OCI-LY1 (cell line): ENCODE measurements at regions not wholly inside any gene's neighbourhood (a gene's known extent, or its start where the extent isn't known, plus 50 kb on each side); places are given as distances from the start of the nearest gene placed in this dataset.

Source experiments
- H2AFZ ChIP-seq: fragments of 200-600 bp; sonication (generic), shearing (Covaris generic); 2 replicates; pipeline ENCODE4 v1.6.0; 2014; ENCODE audit warnings: antibody characterized with exemption, mild to moderate bottlenecking, low read length
- H3F3A ChIP-seq: fragments of 200-600 bp; sonication (generic), shearing (Covaris generic); 2 replicates; pipeline ENCODE4 v1.6.0; 2014; ENCODE audit warnings: mild to moderate bottlenecking, antibody characterized with exemption, low read length, moderate library complexity; ENCODE audit not compliant: insufficient read depth
- H3K27ac ChIP-seq: fragments of 200-600 bp; sonication (generic); 2 replicates; pipeline ENCODE4 v1.5.1; 2014; ENCODE audit warnings: low read length, mixed run types, mild to moderate bottlenecking, low read depth; ENCODE audit not compliant: poor library complexity, severe bottlenecking
- H3K27me3 ChIP-seq: fragments of 200-600 bp; sonication (generic); 2 replicates; pipeline ENCODE4 v1.6.0; 2014; ENCODE audit warnings: antibody characterized with exemption, mild to moderate bottlenecking, low read length, moderate library complexity; ENCODE audit not compliant: insufficient read depth
- H3K36me3 ChIP-seq: fragments of 200-600 bp; sonication (generic); 2 replicates; pipeline ENCODE4 v1.6.1; 2014; ENCODE audit warnings: mild to moderate bottlenecking, antibody characterized with exemption, low read length, moderate library complexity, mixed read lengths; ENCODE audit not compliant: insufficient read depth
- H3K4me1 ChIP-seq: fragments of 200-600 bp; sonication (generic); 2 replicates; pipeline ENCODE4 v1.5.1; 2014; ENCODE audit warnings: mild to moderate bottlenecking, low read length, moderate library complexity; ENCODE audit not compliant: insufficient read depth, severe bottlenecking
- H3K4me2 ChIP-seq: fragments of 200-600 bp; sonication (generic), shearing (Covaris generic); 2 replicates; pipeline ENCODE4 v1.6.1; 2014; ENCODE audit warnings: low read length
- H3K4me3 ChIP-seq: fragments of 200-600 bp; sonication (generic); 2 replicates; pipeline ENCODE4 v1.5.1; 2014; ENCODE audit warnings: low read length, low read depth, mild to moderate bottlenecking, mixed read lengths; ENCODE audit not compliant: poor library complexity, severe bottlenecking
- H3K79me2 ChIP-seq: fragments of 200-600 bp; shearing (Covaris generic); 2 replicates; pipeline ENCODE4 v1.6.1; 2016; ENCODE audit warnings: mixed run types, low read length, mixed read lengths; ENCODE audit not compliant: insufficient read depth
- H3K9ac ChIP-seq: fragments of 200-600 bp; sonication (generic), shearing (Covaris generic); 2 replicates; pipeline ENCODE4 v1.6.1; 2014; ENCODE audit warnings: mild to moderate bottlenecking, low read length, mixed read lengths
- H3K9me2 ChIP-seq: fragments of 200-600 bp; sonication (generic), shearing (Covaris generic); 2 replicates; pipeline ENCODE4 v1.6.1; 2014; ENCODE audit warnings: low read depth, mild to moderate bottlenecking, low read length, mixed read lengths
- H3K9me3 ChIP-seq: fragments of 200-600 bp; shearing (Covaris generic); 2 replicates; pipeline ENCODE4 v1.6.1; 2014; ENCODE audit warnings: low read length, mixed read lengths
- H4K20me1 ChIP-seq: fragments of 200-600 bp; sonication (generic), shearing (Covaris generic); 2 replicates; pipeline ENCODE4 v1.6.0; 2016; ENCODE audit warnings: mild to moderate bottlenecking, low read length; ENCODE audit not compliant: insufficient read depth
- EZH2 ChIP-seq: fragments of 200-600 bp; sonication (generic), shearing (Covaris generic); IDR thresholded peaks from 2 replicates; pipeline ENCODE4 v1.8.0; 2017; ENCODE audit warnings: borderline replicate concordance, mixed run types, mild to moderate bottlenecking, antibody characterized with exemption, low read length, moderate library complexity, mixed read lengths
- TF ChIP-seq, protein P1 (sequence below): fragments of 200-600 bp; sonication (generic), shearing (Covaris generic); IDR thresholded peaks from 2 replicates; pipeline ENCODE4 v1.5.1; 2017; ENCODE audit warnings: mild to moderate bottlenecking, antibody characterized with exemption, low read length, moderate library complexity, mixed read lengths

DNA sequence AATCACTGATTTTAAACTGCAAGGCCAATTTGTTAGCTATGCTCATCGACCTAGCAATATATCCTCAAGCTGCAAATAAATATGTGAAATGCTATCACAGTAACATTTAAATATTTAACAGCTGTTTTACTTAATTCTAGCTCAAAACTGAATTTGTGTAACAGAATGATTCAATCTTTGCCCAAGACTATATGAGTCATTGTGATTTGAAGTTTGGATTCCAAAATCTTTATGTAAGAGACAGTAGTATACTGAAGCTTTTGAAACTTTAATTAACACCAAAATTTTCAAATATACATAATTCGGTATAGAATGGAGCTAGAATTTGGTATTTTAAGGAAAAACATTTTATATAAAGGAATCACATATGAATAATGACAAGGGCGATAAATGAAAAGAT lies 603.0 kb upstream of the ROBO2 start:
- Histone ChIP-seq H3K9me3 (no peaks in the 10 kb centered on the region), H4K20me1 (no peaks in the 10 kb centered on the region), H3K36me3 (no peaks in the 10 kb centered on the region), H3F3A (no peaks in the 10 kb centered on the region), H3K27me3 (no peaks in the 10 kb centered on the region), H3K4me2 (no peak overlapping the region), H3K4me3 (no peak overlapping the region), H3K4me1 (no peaks in the 10 kb centered on the region), H3K27ac (no peak overlapping the region), H3K9me2 (no peaks in the 10 kb centered on the region), H3K79me2 (no peaks in the 10 kb centered on the region), H3K9ac (no peak overlapping the region), H2AFZ (no peak overlapping the region)
- TF ChIP-seq EZH2, result no peak
- TF ChIP-seq, protein P1, sequence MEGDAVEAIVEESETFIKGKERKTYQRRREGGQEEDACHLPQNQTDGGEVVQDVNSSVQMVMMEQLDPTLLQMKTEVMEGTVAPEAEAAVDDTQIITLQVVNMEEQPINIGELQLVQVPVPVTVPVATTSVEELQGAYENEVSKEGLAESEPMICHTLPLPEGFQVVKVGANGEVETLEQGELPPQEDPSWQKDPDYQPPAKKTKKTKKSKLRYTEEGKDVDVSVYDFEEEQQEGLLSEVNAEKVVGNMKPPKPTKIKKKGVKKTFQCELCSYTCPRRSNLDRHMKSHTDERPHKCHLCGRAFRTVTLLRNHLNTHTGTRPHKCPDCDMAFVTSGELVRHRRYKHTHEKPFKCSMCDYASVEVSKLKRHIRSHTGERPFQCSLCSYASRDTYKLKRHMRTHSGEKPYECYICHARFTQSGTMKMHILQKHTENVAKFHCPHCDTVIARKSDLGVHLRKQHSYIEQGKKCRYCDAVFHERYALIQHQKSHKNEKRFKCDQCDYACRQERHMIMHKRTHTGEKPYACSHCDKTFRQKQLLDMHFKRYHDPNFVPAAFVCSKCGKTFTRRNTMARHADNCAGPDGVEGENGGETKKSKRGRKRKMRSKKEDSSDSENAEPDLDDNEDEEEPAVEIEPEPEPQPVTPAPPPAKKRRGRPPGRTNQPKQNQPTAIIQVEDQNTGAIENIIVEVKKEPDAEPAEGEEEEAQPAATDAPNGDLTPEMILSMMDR, result no peak

DNA sequence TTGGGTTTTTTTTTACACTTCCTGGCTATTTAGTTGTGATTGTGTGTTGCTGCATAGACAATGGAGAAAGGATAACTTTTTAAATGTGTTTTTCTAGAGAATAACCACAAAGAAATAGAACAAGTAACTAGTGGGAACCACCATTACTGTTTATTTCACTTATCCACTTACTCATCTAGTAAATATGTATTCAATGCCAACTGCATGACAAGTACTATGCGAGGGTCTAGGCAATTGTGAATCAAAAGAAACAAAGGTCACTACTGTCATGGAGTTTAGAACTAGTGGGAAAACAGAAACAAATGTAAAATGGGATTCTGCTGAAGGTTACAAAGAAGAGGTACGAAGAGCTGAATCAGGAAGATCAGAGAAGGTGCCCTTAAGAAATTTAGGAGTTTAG lies 600.9 kb upstream of the ROBO2 start:
- Histone ChIP-seq H3K27me3 (no peaks in the 10 kb centered on the region), H3K9me2 (no peaks in the 10 kb centered on the region), H4K20me1 (no peaks in the 10 kb centered on the region), H3F3A (no peaks in the 10 kb centered on the region), H3K4me2 (no peak overlapping the region), H3K9me3 (no peaks in the 10 kb centered on the region), H3K36me3 (no peaks in the 10 kb centered on the region), H3K4me3 (no peak overlapping the region), H3K4me1 (no peaks in the 10 kb centered on the region), H3K79me2 (no peaks in the 10 kb centered on the region), H2AFZ (no peak overlapping the region), H3K27ac (no peak overlapping the region), H3K9ac (no peak overlapping the region)
- TF ChIP-seq EZH2, result no peak

DNA sequence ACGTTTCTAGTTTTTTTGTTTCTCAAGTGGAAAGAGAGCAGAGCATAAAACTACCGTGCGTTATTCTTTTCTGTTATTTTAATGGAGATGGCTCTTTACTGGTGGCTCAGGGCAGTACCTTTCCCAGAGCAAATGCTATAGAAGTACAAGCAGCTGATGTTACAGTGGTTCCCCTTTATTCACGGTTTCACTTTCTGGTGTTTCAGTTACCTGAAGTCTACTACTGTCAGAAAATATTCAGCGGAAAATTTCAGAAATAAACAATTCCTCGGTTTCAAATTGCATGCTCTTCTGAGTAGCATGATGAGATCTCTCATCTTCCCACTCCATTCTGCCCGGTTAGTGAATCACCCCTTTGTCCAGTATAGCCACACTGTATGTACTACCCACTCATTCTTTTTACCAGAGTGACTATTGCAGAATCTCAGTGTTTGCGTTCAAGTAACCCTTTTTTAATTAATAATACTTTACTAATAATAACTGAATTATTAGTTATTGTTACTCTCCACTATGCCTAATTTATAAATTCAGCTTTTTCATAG lies 597.5 kb upstream of the ROBO2 start:
- H2AFZ ChIP-seq, result no peak overlapping the region
- H3K4me3 ChIP-seq, result no peak overlapping the region
- no peaks in the 10 kb centered on the region for H3K9me2 ChIP-seq
- TF ChIP-seq, protein P1, result no peak
- TF ChIP-seq EZH2, result no peak
- no peak overlapping the region for H3K4me2 ChIP-seq
- H3K79me2 ChIP-seq, result no peaks in the 10 kb centered on the region
- H3K9me3 ChIP-seq, result no peaks in the 10 kb centered on the region
- no peaks in the 10 kb centered on the region for H3K36me3 ChIP-seq
- no peaks in the 10 kb centered on the region for H3K4me1 ChIP-seq
- H3K27me3 ChIP-seq, result no peaks in the 10 kb centered on the region
- no peaks in the 10 kb centered on the region for H3F3A ChIP-seq
- H3K27ac ChIP-seq, result no peak overlapping the region
- H3K9ac ChIP-seq, result no peak overlapping the region
- no peaks in the 10 kb centered on the region for H4K20me1 ChIP-seq

DNA sequence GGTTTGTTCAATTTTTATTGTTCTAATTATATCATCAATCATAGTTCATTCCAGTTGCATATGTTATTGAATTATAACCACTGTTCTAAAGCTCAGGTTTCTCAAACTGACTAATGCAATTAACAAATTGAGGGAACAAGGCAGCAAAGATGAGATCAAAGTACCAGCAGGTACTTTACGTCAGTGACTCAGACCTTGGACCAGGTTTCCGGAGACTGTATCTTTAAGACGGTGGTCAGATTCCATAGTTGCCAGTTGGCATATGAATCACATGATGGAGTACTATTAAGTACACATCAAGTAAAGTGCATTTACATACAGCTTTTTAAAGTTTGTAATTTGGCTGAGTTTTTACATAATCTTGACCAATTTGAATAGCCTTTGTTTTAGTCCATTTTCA lies 583.6 kb upstream of the ROBO2 start:
- H3K9me2 ChIP-seq, result no peaks in the 10 kb centered on the region
- H3K4me3 ChIP-seq, result no peak overlapping the region
- H3K36me3 ChIP-seq, result no peaks in the 10 kb centered on the region
- no peaks in the 10 kb centered on the region for H4K20me1 ChIP-seq
- no peaks in the 10 kb centered on the region for H3K27me3 ChIP-seq
- no peak overlapping the region for H3K4me2 ChIP-seq
- no peaks in the 10 kb centered on the region for H3K79me2 ChIP-seq
- no peak overlapping the region for H3K9ac ChIP-seq
- no peaks in the 10 kb centered on the region for H3F3A ChIP-seq
- no peak for TF ChIP-seq EZH2
- TF ChIP-seq, protein P1, result no peak
- H3K4me1 ChIP-seq, result no peaks in the 10 kb centered on the region
- H3K9me3 ChIP-seq, result no peaks in the 10 kb centered on the region
- no peak overlapping the region for H3K27ac ChIP-seq
- no peak overlapping the region for H2AFZ ChIP-seq
